Erythroblast (primary cell): ENCODE measurements at regions not wholly inside any gene's neighbourhood (a gene's known extent, or its start where the extent isn't known, plus 50 kb on each side); places are given as distances from the start of the nearest gene placed in this dataset.

Experiments
- DNase-seq, 2 experiments: peaks; one replicate each; lab custom pipeline; 2025; lab: John Stamatoyannopoulos, UW
- GATA1 ChIP-seq: IDR thresholded peaks from 2 replicates; pipeline ENCODE4 v1.6.1; 2011; ENCODE audit warnings: low read depth, mild to moderate bottlenecking, control low read depth, low read length, moderate library complexity
- POLR2A ChIP-seq: IDR thresholded peaks from 2 replicates; pipeline ENCODE4 v1.6.1; 2011; ENCODE audit warnings: mild to moderate bottlenecking, low read length

- no peak for DNase-seq
Observed at GRCh38 chr3:94293793-94294195, 230.9 kb downstream of the NSUN3 start.

GRCh38 chr3:94294806-94295205, 231.9 kb downstream of the NSUN3 start:
- no peak for DNase-seq
- TF ChIP-seq POLR2A (no peak), GATA1 (no peak)

More at GRCh38 chr3:94293793-94294195, 230.9 kb downstream of the NSUN3 start:
- TF ChIP-seq GATA1 (no peak), POLR2A (no peak)

DNA sequence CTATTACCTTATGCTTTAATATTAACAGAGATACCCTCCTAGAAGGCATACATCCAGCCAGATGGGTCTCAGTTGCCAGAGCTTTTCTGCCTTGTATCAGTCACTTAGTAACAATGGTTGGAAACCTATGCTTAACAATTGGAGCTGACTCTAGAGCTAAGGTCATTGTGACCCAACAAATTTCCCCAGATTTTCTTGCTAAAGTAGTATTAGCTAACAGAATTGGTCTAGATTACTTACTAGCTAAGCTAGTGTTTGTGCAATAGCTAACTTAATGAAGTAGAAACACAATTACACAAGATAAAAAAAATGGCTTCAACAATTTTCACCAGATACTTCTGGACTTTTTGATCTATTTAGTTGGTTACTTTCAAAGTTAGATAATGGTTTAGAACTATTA, 236.9 kb downstream of the NSUN3 start:
- no peak for DNase-seq
- TF ChIP-seq POLR2A (no peak), GATA1 (no peak)

DNA sequence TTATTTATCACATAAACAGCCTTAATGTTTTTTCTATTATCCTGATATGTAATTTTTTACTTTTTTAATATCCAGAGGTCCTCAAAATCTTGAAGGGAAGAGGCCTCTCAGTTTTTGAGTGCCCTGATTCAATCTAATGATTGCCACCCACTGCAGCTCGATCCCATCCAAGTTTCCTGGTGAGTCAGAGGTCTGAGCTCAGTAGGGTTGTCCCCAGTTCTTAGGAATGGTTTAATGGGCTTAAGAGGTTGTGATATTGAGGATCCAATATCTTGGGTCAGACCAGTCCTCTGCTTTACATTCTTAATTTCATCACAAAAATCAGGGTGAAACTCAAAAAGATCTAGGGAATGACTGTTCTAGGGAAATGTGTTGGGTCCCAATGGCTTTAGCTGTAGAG, 238.5 kb downstream of the NSUN3 start:
- TF ChIP-seq GATA1 (no peak), POLR2A (no peak)
- DNase-seq: no peak

- no peak for DNase-seq
- TF ChIP-seq GATA1 (no peak), POLR2A (no peak)
Observed at GRCh38 chr3:94303266-94303665, 240.4 kb downstream of the NSUN3 start.

DNA sequence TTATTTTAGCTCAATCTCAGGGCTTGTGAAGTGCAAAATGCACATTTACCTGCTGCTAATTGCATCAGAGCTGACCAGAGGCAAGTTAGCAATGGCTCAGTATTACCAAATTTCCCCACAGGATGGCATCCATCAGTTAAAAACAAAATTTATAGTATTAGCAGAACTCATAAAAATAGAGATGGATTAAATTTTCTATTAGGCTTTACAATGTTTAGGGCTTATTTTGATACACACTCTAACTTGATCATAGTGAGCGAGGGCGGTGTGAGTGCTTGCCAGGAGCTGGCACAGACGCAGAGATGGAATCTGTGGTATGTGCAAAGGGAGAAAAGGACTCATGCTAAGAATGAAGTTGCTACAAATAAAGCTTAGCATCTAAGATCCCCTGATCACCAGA, 241.0 kb downstream of the NSUN3 start:
- DNase-seq: no peak
- TF ChIP-seq POLR2A (no peak), GATA1 (no peak)

DNA sequence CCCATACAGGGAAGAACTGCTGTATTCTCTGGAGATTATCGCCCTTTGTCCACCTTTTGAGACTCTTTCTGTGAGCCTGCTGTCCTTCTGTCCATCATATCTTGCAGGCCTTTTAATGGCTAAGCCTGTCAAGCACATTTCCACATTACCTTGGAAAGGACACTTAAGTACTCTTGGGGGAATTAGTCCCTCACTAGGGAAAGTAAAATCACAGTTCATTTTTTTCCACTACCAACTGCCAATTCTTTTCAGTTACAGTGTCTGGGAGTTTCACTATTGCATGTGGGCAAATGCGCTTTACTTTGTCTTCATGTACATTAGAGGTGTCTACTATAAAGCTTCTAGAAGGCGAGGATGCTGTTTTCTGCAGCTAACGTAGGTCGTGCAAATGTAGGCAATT, 242.1 kb downstream of the NSUN3 start:
- no peak for DNase-seq
- TF ChIP-seq GATA1 (no peak), POLR2A (no peak)

- no peak for TF ChIP-seq GATA1
- TF ChIP-seq POLR2A: no peak
- no peak for DNase-seq
Observed at GRCh38 chr3:94305835-94306611, 243.2 kb downstream of the NSUN3 start.

- TF ChIP-seq POLR2A (no peak), GATA1 (no peak)
- DNase-seq: no peak
Observed at GRCh38 chr3:94307588-94307987, 244.7 kb downstream of the NSUN3 start.

GRCh38 chr3:94308767-94309166, 245.9 kb downstream of the NSUN3 start:
- TF ChIP-seq POLR2A (no peak), GATA1 (no peak)
- DNase-seq: no peak

DNA sequence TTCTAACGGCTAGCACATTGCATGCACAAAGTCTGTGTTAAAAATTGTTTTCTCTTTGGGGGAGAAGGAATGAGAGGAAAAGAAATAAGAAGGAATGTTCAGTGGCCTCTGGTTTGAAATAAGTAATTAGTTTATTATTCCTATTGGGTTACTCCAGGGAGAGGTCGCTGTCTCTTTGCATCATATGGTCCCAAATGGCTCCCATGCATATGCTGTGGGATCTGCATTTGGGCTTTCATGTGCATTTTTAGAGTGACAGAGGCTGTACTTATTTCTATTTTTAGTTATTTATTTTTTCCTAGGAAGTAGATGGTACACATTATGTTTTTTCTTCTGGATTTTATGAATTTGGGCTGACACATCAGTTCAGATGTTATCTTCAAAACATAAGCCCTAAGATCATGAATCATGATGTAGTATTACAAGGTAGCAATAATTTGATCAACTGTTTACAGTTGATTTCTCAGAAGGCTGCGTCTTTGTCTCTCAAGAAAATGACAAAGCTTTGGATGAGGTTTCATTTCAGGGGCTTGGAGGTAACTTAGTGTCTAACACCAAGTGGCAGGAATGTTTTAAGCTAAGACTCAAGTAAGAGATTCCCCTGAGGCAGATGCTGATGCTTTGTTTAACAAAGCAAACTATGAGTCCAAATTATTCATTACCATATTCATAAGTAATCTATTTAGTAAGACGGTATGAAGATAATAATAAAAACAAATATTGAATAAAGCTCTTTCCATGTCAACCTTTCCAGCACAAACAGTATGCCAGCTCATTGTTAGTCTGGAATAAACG, 247.7 kb downstream of the NSUN3 start:
- no peak for DNase-seq

GRCh38 chr3:94311651-94312050, 248.8 kb downstream of the NSUN3 start:
- TF ChIP-seq POLR2A (no peak), GATA1 (no peak)
- no peak for DNase-seq

More for the DNA sequence above, 247.7 kb downstream of the NSUN3 start:
- TF ChIP-seq POLR2A (no peak), GATA1 (no peak)

DNA sequence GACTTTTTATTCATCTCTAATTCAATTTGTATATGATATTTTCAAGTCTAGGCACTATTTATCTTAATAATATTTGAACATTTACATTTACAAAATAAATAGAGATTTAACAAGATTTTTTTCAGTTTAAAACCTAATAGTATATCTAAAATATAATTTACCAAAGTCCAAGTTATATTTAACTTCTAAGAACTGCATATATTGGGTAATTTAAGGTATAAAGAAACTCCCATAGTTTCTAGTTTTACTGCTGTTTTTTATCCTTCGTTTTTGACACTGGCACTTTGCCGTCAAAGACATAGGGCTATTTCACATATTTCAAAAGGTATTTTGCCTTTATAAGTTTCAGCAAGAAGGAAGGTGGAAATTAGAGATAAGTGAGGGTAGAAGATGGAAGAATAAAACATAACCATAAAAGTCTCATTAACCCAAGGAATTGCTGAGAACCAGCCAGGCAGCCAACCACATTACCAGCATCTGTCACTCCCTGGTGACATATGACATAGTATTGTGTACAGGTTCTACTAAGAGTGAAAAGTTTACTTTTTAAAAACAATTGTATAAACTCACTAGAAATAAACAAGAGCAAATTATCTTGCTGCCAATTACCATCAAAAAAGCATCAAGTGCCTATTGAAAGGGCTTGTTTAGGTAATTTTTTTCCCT, 251.5 kb downstream of the NSUN3 start:
- DNase-seq: no peak
- no peak for TF ChIP-seq GATA1
- TF ChIP-seq POLR2A: no peak

DNA sequence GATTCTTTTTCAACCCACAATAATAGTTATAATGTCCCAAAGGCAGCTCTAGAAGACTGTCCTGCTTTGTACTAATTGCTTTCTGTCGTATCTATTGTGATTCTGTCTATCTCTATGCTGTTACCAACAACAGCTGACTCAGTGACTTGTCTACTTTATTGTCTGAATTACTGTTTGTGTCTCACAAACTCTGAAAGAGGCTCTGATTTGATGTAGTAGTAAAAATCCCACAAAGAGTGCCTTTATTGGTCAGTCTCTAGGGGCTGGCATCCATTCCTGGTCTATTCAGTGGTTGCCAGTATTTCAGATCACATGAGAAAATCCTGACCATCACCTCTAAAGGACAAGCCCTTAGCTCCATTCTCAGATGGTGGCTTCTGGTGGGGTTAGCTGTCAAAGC, 254.2 kb downstream of the NSUN3 start:
- no peak for DNase-seq
- TF ChIP-seq GATA1 (no peak), POLR2A (no peak)
